SJCRH30 (cell line): ENCODE measurements at regions not wholly inside any gene's neighbourhood (a gene's known extent, or its start where the extent isn't known, plus 50 kb on each side); places are given as distances from the start of the nearest gene placed in this dataset.

Experiments used
- DNase-seq, 2 experiments: peaks; one replicate each; pipeline ENCODE4 v3.0.0-alpha.2; 2015 to 2020
- H3K27ac ChIP-seq: fragments of 250-450 bp; sonication (Bioruptor Pico); 2 replicates; pipeline ENCODE4 v1.5.1; 2020; ENCODE audit warnings: mild to moderate bottlenecking, moderate library complexity
- H3K27me3 ChIP-seq: fragments of 250-450 bp; sonication (Bioruptor Pico); 2 replicates; pipeline ENCODE4 v1.5.1; 2020; ENCODE audit warnings: mild to moderate bottlenecking, moderate library complexity
- H3K36me3 ChIP-seq: fragments of 250-450 bp; sonication (Bioruptor Pico); 2 replicates; pipeline ENCODE4 v1.5.1; 2020; ENCODE audit warnings: mild to moderate bottlenecking, moderate library complexity
- H3K4me1 ChIP-seq: fragments of 250-450 bp; sonication (Bioruptor Pico); 2 replicates; pipeline ENCODE4 v1.5.1; 2020; ENCODE audit warnings: mild to moderate bottlenecking, moderate library complexity
- H3K4me3 ChIP-seq: fragments of 250-450 bp; sonication (Bioruptor Pico); 2 replicates; pipeline ENCODE4 v1.5.1; 2020; ENCODE audit warnings: mild to moderate bottlenecking, moderate library complexity
- H3K9me3 ChIP-seq: fragments of 250-450 bp; sonication (Bioruptor Pico); replicated peaks from 2 replicates; pipeline ENCODE4 v1.5.1; 2020; ENCODE audit warnings: mild to moderate bottlenecking, moderate library complexity

DNA sequence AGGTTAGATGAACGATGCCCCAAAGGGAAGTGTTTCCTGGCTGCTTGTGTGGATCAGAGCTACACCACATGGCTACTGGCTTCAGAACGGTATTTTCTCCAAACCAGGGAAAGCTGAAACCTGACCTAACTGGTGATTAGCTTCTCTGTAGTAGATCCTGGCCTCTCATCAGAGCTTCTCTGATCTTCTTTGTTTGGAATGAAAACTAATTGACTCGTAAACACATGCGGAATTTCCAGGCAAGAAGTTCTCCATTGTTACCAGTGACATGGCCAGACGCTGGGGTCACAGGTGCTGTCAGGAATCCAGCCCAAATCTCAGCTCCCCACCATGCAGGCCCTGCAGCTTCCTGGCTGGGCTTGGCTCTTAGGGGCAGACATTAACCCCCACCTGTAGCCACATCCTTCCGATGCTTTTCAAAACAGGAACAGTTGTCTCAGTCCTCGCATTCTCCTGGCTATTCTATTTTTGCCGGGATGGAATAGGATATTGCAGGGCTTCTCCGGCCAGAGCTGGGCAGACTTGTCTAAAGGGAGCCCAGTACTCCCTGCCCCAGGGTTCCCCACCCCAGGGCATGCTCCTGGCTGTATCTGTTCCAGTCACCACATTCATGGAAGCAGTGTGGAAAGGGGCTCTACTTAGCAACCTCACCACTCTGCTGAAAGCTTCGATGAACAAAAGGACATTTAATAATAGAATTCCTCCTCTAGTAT lies 305.4 kb upstream of the F9 start:
- Histone ChIP-seq H3K4me1 (no peaks in the 10 kb centered on the region), H3K9me3 (no peaks in the 10 kb centered on the region), H3K27me3 (no peaks in the 10 kb centered on the region), H3K4me3 (no peak overlapping the region), H3K27ac (no peak overlapping the region), H3K36me3 (no peaks in the 10 kb centered on the region)
- peak in 1 of 2 experiments; percentile 1 for DNase-seq

DNA sequence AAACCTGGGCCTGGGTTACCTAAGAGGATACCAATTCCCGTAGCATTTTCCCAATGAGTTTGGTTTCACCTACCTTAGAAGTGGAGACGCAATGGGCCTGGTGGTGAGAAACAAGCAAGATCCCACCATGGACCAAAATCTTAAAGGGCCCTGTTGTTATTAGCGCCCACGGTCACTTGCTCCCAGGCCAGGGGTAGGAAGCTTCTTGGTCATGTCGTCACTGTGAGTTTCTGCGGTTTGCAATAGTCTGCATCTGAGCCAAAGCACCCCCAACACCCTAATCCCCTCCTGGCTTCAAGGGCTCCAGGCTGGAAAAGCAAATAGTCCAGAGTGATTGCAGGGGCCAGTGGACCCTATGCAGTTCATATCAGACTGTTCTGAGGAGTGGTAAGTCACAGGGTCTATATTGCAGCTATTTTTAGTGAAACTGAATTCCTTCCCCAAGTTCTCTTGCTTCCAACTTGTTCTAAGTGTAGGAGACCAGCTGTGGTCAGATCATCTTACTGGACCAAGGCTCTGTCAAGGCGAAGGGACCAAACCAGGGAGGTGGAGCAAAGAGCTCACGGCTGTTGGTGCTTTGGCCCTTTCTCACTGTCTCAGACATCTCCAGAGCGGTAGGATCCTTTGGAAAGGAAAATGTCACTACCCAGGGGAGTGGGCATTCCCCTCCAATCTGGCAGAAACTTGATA lies 307.9 kb upstream of the F9 start:
- no peak overlapping the region for H3K27ac ChIP-seq
- H3K36me3 ChIP-seq, result no peaks in the 10 kb centered on the region
- no peak overlapping the region for H3K4me3 ChIP-seq
- no peaks in the 10 kb centered on the region for H3K27me3 ChIP-seq
- no peaks in the 10 kb centered on the region for H3K9me3 ChIP-seq
- H3K4me1 ChIP-seq, result no peaks in the 10 kb centered on the region
- peak in 1 of 2 experiments; percentile 8 for DNase-seq

DNA sequence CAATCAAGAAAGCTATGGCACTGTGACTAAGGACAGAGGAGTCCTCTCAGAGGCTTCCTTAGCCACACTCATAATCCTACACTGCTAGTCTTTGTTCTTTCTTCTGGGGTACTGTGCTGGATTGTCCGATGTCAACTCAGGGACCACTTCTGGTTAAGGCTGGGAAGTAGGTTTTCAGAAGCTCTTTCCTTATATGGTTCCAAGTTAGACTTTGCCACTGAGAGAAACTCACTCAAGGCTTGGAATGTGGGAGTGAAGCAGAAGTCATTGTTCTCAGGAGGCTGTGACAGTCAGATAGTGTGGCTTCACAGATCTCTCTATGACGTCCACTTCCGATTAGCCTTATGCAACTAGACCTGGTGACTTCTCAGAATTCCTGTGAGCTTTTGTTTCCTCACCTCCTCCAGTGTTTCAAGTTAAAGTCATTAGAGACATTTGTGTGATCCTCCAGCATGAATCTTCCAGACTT lies 317.3 kb upstream of the F9 start:
- Histone ChIP-seq H3K4me1 (no peaks in the 10 kb centered on the region), H3K36me3 (no peaks in the 10 kb centered on the region), H3K27ac (no peak overlapping the region), H3K4me3 (no peak overlapping the region), H3K27me3 (no peaks in the 10 kb centered on the region), H3K9me3 (no peaks in the 10 kb centered on the region)
- no peak for DNase-seq

DNA sequence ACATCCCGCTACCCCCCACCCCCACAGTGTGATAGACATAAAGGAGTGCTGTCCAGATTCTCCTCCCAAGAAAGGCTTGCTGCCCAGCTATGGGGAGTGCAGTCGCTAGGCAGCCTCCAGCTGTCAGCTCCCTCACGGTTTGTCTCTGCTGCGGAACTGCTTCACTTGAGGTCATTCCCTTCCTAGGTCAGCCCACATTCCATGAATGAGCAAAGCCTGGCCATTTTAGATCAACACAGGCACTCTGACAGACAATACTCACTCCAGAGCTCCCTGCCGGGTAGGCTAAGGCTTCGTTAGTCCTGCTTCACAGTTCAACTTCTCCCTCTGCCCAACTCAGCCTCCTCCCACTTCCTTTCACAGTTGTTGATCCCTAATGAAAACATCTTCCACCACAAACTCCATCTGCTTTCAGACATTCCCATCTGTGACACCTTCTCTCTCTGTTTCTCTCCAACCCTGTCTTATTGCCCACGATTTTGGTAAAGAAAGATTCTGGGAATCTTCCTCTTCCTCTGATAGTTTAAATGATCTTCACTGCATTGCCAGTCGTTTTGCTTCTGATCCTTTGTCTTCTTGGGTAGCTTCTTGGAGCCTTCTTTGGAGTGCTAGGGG lies 318.9 kb upstream of the F9 start:
- no peaks in the 10 kb centered on the region for H3K9me3 ChIP-seq
- peak in 1 of 2 experiments; percentile 1 for DNase-seq
- H3K4me1 ChIP-seq, result no peaks in the 10 kb centered on the region
- H3K27ac ChIP-seq, result no peak overlapping the region
- H3K27me3 ChIP-seq, result no peaks in the 10 kb centered on the region
- H3K4me3 ChIP-seq, result no peak overlapping the region
- no peaks in the 10 kb centered on the region for H3K36me3 ChIP-seq

GRCh38 chrX:139209342-139209741 lies 321.2 kb upstream of the F9 start:
- H3K27me3 ChIP-seq, result no peaks in the 10 kb centered on the region
- H3K9me3 ChIP-seq, result no peaks in the 10 kb centered on the region
- no peaks in the 10 kb centered on the region for H3K36me3 ChIP-seq
- no peaks in the 10 kb centered on the region for H3K4me1 ChIP-seq
- H3K27ac ChIP-seq, result no peak overlapping the region
- DNase-seq, result no peak
- H3K4me3 ChIP-seq, result no peak overlapping the region

GRCh38 chrX:139207655-139208054 lies 322.9 kb upstream of the F9 start:
- Histone ChIP-seq H3K36me3 (no peaks in the 10 kb centered on the region), H3K27me3 (no peaks in the 10 kb centered on the region), H3K27ac (no peak overlapping the region), H3K4me1 (no peaks in the 10 kb centered on the region), H3K4me3 (no peak overlapping the region), H3K9me3 (no peaks in the 10 kb centered on the region)
- no peak for DNase-seq

- Histone ChIP-seq H3K9me3 (no peaks in the 10 kb centered on the region), H3K4me1 (peaks cover 3% of the 10 kb centered on the region; the same call in 1 of the 2 replicates), H3K27ac (no peak overlapping the region), H3K27me3 (no peaks in the 10 kb centered on the region), H3K4me3 (no peak overlapping the region), H3K36me3 (no peaks in the 10 kb centered on the region)
- no peak for DNase-seq
Measured at GRCh38 chrX:139206914-139207313, 323.6 kb upstream of the F9 start.

- Histone ChIP-seq H3K36me3 (no peaks in the 10 kb centered on the region), H3K27me3 (no peaks in the 10 kb centered on the region), H3K4me3 (peak overlapping the region; percentile 40), H3K4me1 (peaks cover 8% of the 10 kb centered on the region; the same call in 1 of the 2 replicates), H3K27ac (no peak overlapping the region), H3K9me3 (no peaks in the 10 kb centered on the region)
- DNase-seq, result no peak
Measured at GRCh38 chrX:139204898-139205667, 325.5 kb upstream of the F9 start.

DNA sequence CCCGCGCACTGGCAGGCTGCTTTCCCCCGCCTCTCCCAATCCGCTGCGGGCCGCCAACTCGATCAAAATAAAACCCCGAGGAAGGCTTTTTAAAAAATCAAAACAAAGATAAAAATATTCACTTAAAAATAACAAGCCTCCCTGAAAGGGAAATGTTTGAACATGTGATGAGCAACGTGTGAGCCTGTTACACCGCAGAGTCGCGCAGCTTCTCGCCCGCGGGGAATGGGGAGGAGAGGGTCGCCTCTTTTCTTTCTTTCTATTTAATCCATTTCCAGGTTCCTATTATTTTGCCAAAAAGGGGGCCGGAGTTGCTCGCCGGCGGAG lies 326.0 kb upstream of the F9 start:
- H3K36me3 ChIP-seq, result no peaks in the 10 kb centered on the region
- DNase-seq, result no peak
- H3K27me3 ChIP-seq, result no peaks in the 10 kb centered on the region
- H3K27ac ChIP-seq, result no peak overlapping the region
- H3K4me1 ChIP-seq, result peaks cover 8% of the 10 kb centered on the region; the same call in 1 of the 2 replicates
- peak overlapping the region; percentile 40 for H3K4me3 ChIP-seq
- H3K9me3 ChIP-seq, result no peaks in the 10 kb centered on the region

DNA sequence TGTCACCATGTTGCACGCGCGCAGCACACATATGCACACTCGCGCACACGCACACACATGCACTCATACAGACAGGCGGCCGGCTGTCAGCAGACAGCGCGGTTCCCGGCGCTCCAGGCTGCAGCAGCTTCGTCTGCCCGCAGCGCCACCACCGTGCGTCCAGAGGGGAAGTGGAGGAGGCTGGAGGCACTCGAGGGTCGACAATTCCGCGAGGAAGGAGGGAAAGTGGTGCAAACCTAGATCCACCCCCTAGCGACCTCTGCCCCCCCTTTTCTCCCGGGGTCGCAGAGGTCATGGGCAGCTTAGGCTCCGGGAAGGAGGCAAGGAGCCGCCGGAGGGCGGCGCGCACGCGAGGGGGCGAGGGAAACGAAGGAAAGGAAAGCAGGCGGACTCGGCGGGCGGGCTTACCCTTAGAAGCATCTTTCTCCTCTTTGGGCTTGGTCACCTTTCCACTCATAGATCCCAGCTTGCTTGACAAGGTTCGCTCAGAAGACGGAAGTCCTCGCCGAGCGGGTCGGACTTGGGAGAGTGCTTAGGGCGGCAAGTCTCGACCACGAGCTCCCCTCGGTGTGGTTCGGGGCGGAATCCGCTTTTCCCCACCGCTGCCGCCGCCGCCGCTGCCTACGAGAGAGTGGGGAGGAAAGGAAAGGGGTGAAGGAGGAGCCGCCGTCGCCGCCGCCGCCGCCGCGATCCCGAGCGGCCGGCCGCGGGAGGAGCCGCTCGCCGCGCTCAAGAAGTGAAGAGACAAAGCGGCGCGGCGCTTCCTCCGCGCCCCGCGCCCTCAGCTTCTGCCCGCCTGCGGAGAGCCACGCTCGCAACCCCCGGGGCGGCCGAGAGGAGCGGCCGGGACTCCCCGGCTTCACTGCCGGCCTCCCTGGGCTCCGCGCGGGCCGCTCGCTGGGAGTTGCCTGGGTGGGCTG lies 326.6 kb upstream of the F9 start:
- H3K27me3 ChIP-seq, result no peaks in the 10 kb centered on the region
- no peaks in the 10 kb centered on the region for H3K36me3 ChIP-seq
- DNase-seq, result peak in 1 of 2 experiments; percentile 1
- no peaks in the 10 kb centered on the region for H3K9me3 ChIP-seq
- H3K4me1 ChIP-seq, result peaks cover 8% of the 10 kb centered on the region; the same call in 1 of the 2 replicates
- peak overlapping the region; percentile 40 for H3K4me3 ChIP-seq
- H3K27ac ChIP-seq, result no peak overlapping the region

GRCh38 chrX:139202742-139203420 lies 327.7 kb upstream of the F9 start:
- Histone ChIP-seq H3K27me3 (no peaks in the 10 kb centered on the region), H3K27ac (no peak overlapping the region), H3K4me3 (no peak overlapping the region), H3K36me3 (no peaks in the 10 kb centered on the region), H3K4me1 (peaks cover 8% of the 10 kb centered on the region; the same call in 1 of the 2 replicates), H3K9me3 (no peaks in the 10 kb centered on the region)
- no peak for DNase-seq

GRCh38 chrX:139201924-139202323 lies 328.6 kb upstream of the F9 start:
- DNase-seq, result peak in 1 of 2 experiments; percentile 13
- no peak overlapping the region for H3K27ac ChIP-seq
- H3K4me1 ChIP-seq, result peaks cover 8% of the 10 kb centered on the region; the same call in 1 of the 2 replicates
- no peak overlapping the region for H3K4me3 ChIP-seq
- no peaks in the 10 kb centered on the region for H3K9me3 ChIP-seq
- no peaks in the 10 kb centered on the region for H3K36me3 ChIP-seq
- H3K27me3 ChIP-seq, result no peaks in the 10 kb centered on the region

DNA sequence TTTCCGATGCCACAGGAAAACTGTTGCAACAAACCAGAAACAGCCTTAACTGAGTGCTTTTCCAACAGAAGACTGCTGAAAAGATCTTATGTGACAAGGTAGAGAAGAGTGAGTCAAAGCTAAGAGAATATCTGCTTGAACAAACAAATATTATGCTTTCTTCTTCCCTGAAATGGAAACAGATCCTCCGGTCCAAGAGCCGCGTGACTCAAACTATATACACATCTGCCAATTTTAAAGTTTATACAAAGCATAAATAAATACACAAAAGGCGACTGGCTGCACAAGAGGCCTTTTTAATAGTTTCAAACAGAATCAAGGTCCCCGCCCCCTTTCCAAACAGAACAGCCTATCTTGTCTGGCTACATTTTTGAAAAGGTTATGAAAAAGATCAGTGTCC lies 329.7 kb upstream of the F9 start:
- H3K27ac ChIP-seq, result no peak overlapping the region
- H3K36me3 ChIP-seq, result no peaks in the 10 kb centered on the region
- H3K9me3 ChIP-seq, result no peaks in the 10 kb centered on the region
- H3K27me3 ChIP-seq, result no peaks in the 10 kb centered on the region
- H3K4me3 ChIP-seq, result no peak overlapping the region
- H3K4me1 ChIP-seq, result peaks cover 8% of the 10 kb centered on the region; the same call in 1 of the 2 replicates
- DNase-seq, result no peak
